ENCODE measurements at regions not wholly inside any gene's neighbourhood (a gene's known extent, or its start where the extent isn't known, plus 50 kb on each side); places are given as distances from the start of the nearest gene placed in this dataset.
A peak's percentile ranks its signal among the peaks of the same experiment; 100 is the strongest.
"Not testable (repeated sequence)": the region's sequence is repeated elsewhere in the genome, so short reads cannot be mapped to it uniquely, and the experiment has no call there.

DNA sequence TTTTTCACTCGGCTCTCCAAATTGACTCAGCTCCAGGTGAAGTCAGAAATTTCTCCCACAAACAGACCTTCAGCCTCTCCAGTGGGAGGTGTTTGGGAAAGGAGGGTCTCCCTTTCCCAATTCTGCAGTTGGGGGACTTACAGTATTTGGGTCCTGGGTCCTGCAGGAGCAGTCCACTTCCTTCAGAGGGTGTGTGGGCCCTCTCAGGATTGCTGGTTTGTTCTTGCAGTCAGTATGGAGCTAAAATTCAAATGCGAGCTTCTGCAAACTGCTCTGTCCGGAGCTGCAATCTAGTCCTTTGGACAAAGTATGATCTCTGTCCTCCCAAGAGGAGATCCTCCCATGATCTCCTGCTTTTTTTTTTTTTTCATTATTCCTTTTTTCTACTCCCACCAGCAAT, 87.9 kb upstream of the MSTN start:
- no peak for DNase-seq (ENCODE audit: low spot score)

GRCh38 chr2:190149908-190150307, 87.4 kb upstream of the MSTN start:
- no peak for DNase-seq (ENCODE audit: low spot score)

DNA sequence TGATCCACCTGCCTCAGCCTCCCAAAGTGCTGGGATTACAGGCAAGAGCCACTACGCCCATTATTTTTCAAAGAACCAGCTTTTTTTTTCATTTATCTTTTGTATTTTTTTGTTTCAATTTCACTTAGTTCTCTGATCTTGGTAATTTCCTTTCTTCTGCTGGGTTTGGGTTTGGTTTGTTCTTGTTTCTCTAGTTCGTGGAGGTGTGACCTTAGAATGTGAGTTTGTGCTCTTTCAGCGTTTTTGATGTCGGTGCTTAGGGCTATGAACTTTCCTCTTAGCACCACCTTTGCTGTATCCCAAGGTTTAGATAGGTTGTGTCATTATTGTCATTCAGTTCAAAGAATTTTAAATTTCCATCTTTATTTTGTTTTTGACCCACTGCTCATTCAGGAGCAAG, 86.7 kb upstream of the MSTN start:
- DNase-seq (ENCODE audit: low spot score), result no peak

GRCh38 chr2:190146109-190146508, 83.6 kb upstream of the MSTN start:
- DNase-seq (ENCODE audit: low spot score), result not testable (repeated sequence)

- not testable (repeated sequence) for DNase-seq (ENCODE audit: low spot score)
These were observed 77.9 kb upstream of the MSTN start for GRCh38 chr2:190140474-190140873.

DNA sequence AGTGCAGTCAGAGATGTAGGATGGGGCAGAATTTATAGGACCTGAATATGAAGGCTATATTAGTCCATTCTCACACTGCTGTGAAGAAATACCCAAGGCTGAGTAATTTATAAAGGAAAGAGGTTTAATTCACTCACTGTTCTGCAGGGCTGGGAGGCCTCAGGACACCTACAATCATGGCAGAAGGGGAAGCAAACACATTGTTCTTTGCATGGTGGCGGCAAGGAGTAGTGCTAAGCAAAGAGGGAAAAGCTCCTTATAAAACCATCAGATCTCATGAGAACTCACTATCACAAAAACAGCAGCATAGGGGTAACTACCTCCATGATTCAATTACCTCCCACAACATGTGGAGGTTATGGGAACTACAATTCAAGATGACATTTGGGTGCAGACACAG, 76.8 kb upstream of the MSTN start:
- DNase-seq (ENCODE audit: low spot score), result no peak

GRCh38 chr2:190138032-190138431, 75.5 kb upstream of the MSTN start:
- DNase-seq (ENCODE audit: low spot score), result no peak

- DNase-seq (ENCODE audit: low spot score), result no peak
These were observed 75.0 kb upstream of the MSTN start for GRCh38 chr2:190137561-190137960.

DNA sequence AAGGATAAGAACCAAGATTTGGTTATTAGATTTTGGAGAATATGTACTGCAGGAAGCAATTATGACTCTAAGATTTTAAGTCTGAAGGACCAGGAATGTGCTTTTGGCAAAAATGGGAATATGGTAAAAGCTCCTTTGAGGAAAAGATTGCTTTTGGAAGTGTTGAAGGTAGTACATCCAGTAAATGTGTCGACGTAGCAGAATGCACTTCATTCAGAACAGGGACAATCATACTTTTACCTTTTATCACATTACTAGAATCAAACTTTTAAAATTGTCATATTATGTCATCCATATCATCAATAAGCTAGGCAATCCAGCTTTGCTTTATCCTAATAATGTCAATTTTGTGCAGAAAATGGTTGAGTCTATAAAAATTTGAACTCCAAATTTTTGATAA, 74.3 kb upstream of the MSTN start:
- DNase-seq (ENCODE audit: low spot score), result no peak

DNA sequence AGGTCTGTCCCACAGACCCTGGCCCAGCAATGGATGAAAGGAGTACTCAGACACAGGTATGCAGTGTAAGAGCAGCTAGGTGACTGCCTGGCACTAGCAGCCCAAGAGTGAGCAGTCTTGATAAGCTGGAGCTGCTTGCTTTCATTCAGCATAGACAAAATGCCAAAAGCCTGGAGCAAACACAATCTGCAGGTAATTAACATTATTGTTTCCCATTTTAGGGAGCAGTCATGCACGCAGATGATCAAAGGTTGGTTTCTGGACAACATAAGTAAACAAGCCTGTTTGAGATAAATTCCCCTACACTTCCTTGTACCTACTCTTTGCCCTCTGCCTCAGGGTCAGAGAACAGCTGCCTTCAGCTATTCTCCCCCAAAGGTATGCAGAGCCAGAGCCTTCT, 73.7 kb upstream of the MSTN start:
- no peak for DNase-seq (ENCODE audit: low spot score)

DNA sequence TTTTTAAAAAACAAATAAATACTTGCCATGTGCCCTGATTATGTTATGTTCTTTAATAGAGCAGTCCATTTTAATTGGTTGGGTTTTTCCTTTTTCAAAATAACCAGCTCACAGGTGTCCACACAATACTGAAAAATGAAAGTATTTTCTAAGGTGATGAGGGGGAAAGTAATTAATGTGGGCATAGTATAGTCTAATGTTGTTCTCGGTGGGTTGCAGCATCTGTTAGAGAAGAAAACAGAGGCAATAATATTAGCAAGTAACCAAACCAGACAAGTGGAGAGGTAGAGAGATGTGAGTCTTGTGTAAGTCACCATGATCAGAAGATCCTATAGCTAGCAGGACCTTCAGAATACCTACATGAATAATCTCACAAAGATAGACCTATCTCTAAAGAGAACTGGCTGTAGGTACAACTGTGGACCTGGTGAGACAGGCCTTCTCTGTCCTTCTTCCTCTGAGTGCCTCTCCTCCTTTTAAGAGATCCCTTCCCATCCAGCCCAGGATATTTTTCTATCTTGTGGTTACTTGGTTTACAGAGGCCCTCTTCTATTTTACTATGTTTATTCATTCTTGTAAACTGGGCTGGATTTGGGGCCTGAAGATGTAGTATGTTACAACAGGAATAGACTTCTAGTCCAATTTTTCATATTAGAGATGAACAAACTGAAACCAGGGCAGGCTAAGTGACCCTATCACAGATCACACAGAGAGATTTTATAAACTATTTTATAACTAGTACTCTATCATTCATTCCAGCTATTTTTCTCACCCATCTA, 67.1 kb upstream of the MSTN start:
- DNase-seq (ENCODE audit: low spot score), result no peak

DNA sequence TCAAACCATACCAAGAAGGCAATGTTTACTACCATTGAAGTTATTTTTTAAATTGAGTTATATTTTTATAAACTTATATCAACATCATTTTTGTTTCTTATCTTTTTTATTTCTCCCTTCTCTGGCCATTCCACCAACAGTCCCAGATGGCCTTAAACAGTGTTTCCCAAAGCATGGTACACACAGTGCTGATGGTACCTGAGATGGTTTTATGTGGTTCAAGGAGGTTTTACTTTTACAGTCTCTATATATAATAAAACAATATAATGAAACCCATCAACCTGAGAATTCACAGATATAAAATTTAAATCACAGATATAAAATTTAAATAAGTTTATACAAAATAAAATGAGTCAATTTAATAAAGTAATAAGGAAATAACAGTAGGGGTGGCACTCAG, 65.1 kb upstream of the MSTN start:
- no peak for DNase-seq (ENCODE audit: low spot score)

DNA sequence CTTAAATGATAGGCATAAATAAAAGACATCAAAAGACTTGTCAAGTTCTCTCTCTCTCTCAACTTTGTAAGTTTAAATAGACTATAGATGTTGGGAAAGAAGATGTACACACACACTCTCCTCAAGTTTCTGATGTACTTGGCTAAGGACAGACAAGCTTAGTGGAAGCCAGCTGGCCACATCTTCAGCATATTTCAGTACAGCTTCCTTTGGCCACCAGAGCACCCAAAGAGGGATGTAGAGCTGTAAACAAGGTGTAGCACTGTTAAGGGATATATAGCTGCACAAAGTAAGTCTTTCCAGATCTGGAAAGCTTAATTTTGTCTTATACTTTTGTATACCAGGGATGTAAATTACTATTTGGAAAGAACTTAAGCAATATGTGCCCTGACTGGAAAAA, 64.3 kb upstream of the MSTN start:
- no peak for DNase-seq (ENCODE audit: low spot score)

DNA sequence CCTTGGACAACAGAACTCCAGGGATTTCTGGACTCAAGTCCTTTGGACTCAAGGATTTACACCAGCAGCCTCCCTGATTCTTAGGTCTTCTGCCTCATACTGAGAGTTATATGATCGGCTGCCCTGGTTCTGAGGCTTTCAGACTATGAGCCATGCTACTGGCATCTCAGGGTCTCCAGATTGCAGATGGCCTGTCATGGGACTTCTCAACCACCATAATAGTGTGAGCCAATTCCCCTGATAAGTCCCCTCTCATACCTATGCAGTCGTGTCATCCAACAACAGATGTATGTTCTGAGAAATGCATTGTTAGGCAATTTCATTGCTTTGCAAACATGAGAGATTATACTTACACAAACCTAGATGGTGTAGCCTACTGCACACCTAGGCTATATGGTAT, 61.4 kb upstream of the MSTN start:
- no peak for DNase-seq (ENCODE audit: low spot score)

DNA sequence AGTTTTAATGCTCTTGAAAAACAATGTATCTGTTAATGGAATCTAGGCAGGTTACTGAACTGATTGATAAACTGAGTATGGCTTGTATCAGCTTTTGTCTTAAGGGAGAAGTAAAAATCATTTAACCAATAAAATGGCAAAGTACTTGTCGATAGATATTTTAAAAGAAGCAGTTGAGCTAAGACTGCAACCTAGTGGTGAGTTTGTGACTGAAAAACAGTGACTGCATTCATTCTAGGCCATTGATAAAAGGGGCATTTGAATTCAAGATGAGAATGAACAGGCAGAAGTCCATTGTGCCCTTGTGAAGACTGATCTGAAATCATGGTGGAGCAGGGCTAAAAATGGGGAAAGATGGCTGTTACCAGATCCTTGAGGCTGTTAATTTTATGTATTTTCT, 59.4 kb upstream of the MSTN start:
- peak; percentile 49 for DNase-seq (ENCODE audit: low spot score)

DNA sequence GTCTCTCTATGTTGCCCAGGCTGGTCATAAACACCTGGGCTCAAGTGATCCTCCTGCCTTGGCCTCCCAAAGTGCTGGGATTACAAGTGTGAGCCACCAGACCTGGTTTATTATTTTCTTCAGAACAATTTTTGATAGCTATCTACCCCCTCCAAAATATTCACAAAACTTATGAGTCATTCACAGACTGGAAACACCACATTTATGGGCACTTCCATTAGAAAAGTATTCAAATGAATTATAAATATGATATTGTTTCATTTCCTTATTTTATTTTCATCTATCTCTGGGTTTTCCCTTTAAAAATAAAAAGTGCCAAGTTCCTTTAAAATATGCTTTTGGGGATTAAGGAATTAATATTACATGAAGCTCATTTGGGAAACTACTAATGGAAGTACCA, 58.8 kb upstream of the MSTN start:
- DNase-seq (ENCODE audit: low spot score), result no peak

DNA sequence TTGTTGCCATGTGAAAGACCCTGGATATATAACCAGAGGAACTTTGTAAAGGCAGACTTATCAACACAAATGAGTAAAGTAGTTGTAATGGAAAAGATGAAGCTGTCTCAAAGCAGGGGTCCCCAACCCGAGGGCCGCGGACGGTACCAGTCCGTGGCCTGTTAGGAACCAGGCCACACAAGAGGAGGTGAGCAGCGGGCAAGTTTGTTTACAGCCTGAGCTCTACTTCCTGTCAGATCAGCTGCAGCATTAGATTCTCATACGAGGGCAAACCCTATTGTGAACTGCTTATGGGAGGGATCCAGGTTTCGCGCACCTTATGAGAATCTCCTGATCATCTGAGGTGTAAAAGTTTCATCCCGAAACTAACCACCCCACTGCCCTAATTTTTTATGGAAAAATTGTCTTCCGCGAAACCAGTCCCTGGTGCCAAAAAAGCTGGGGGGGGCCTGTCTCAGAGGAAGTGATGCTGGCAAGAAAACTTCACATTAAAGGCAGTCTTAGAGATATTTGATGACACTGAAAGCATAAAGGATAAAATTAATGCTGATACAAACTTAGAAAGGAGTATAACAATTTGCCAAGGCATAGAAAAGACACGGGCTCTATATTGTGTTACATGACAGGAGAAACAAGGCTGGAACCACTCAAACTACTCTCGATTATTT, 57.5 kb upstream of the MSTN start:
- DNase-seq (ENCODE audit: low spot score), result no peak

DNA sequence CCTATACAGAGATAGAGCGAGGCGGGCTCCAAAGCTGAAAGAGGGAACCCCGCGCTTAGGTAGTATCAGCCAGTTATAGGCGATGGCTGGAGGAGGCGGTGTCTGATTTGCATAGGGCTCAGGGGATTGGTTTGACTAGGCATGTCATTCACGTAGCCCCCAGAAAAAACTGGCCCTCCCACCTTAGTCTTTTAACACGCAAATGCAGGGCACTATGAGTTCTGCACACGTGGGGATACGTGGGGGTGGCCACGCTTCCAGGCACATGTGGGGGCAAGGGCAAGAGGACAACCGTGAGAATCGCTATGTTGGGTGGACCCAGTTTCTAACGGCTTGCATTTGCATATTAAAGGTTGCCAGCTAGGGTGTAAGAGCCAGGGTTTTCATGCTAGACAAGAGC, 56.7 kb upstream of the MSTN start:
- DNase-seq (ENCODE audit: low spot score), result no peak

DNA sequence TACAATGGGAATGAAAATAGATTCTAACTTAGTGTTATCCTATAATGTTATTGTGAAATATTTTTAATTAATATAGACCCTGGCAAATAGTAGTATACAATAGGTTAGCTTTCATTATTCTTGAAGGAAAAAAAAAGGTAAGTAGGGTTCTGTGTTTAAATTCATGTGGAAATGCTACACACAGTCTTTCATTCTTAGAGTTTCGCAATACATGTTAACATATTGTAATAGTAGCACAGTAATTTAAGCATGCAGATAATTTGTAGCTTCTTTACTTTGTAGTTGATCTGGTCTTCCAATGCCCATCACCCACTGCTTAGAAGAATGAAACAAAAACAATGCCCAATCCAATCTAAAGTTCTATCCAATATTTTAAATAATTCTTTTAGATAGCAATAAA, 54.8 kb upstream of the MSTN start:
- DNase-seq (ENCODE audit: low spot score), result no peak

GRCh38 chr2:190113000-190113399, 50.5 kb upstream of the MSTN start:
- no peak for DNase-seq (ENCODE audit: low spot score)
